Middle frontal gyrus (tissue), 1 donor: ENCODE measurements at regions not wholly inside any gene's neighbourhood (a gene's known extent, or its start where the extent isn't known, plus 50 kb on each side); places are given as distances from the start of the nearest gene placed in this dataset.
A peak's percentile ranks its signal among the peaks of the same experiment; 100 is the strongest.

ENCODE experiments used
- DNase-seq: peaks from one replicate; pipeline ENCODE4 v3.0.0-alpha.2; 2015; ENCODE audit warnings: low spot score; ENCODE audit errors: extremely low spot score

GRCh38 chr22:27435844-27436576 is 365.5 kb downstream of the MN1 start:
- DNase-seq = no peak

GRCh38 chr22:27436591-27436990 is 365.0 kb downstream of the MN1 start:
- no peak for DNase-seq

- DNase-seq = no peak
Measured at GRCh38 chr22:27437570-27437969, 364.0 kb downstream of the MN1 start.

- peak; percentile 9 for DNase-seq
Measured at GRCh38 chr22:27438271-27438980, 363.1 kb downstream of the MN1 start.

- DNase-seq = no peak
Measured at GRCh38 chr22:27439131-27439530, 362.4 kb downstream of the MN1 start.

- DNase-seq = no peak
Measured at GRCh38 chr22:27440304-27440865, 361.2 kb downstream of the MN1 start.

- no peak for DNase-seq
Measured at GRCh38 chr22:27441706-27442475, 359.7 kb downstream of the MN1 start.

GRCh38 chr22:27443306-27443705 is 358.2 kb downstream of the MN1 start:
- no peak for DNase-seq

GRCh38 chr22:27445881-27446280 is 355.7 kb downstream of the MN1 start:
- no peak for DNase-seq

- DNase-seq = no peak
Measured at GRCh38 chr22:27447289-27447688, 354.3 kb downstream of the MN1 start.

- DNase-seq = no peak
Measured at GRCh38 chr22:27450448-27450847, 351.1 kb downstream of the MN1 start.

GRCh38 chr22:27452245-27452644 is 349.3 kb downstream of the MN1 start:
- no peak for DNase-seq

- DNase-seq = no peak
Measured at GRCh38 chr22:27452922-27453321, 348.6 kb downstream of the MN1 start.

GRCh38 chr22:27453725-27454124 is 347.8 kb downstream of the MN1 start:
- no peak for DNase-seq

GRCh38 chr22:27454807-27455450 is 346.6 kb downstream of the MN1 start:
- DNase-seq = no peak

- no peak for DNase-seq
Measured at GRCh38 chr22:27455526-27455925, 346.0 kb downstream of the MN1 start.

GRCh38 chr22:27456696-27457503 is 344.7 kb downstream of the MN1 start:
- DNase-seq = no peak

- DNase-seq = no peak
Measured at GRCh38 chr22:27459999-27460398, 341.6 kb downstream of the MN1 start.

GRCh38 chr22:27460591-27461347 is 340.8 kb downstream of the MN1 start:
- no peak for DNase-seq

- DNase-seq = no peak
Measured at GRCh38 chr22:27461470-27461869, 340.1 kb downstream of the MN1 start.
